Ovary (tissue), 3 donors: ENCODE measurements at regions not wholly inside any gene's neighbourhood (a gene's known extent, or its start where the extent isn't known, plus 50 kb on each side); places are given as distances from the start of the nearest gene placed in this dataset.

Source experiments
- CTCF ChIP-seq, 3 donors: fragments of 450-650 bp in 2 of 3; fragments of 200-600 bp in 1 of 3; IDR thresholded peaks; one replicate each; pipeline versions ENCODE4 v1.5.1 to v1.8.0; 2016 to 2022; ENCODE audit warnings: antibody characterized with exemption in 3 of 3, mild to moderate bottlenecking in 1 of 3
- EP300 ChIP-seq: sonication (generic); formaldehyde crosslinking; IDR thresholded peaks from one replicate; pipeline ENCODE4 v1.6.1; 2017; ENCODE audit warnings: antibody characterized with exemption
- POLR2A ChIP-seq: fragments of 450-650 bp; IDR thresholded peaks from one replicate; pipeline ENCODE4 v1.6.1; 2017; ENCODE audit warnings: antibody characterized with exemption, mild to moderate bottlenecking, moderate library complexity
- donor health status: DM: no; HTN: no; CAD: no.

DNA sequence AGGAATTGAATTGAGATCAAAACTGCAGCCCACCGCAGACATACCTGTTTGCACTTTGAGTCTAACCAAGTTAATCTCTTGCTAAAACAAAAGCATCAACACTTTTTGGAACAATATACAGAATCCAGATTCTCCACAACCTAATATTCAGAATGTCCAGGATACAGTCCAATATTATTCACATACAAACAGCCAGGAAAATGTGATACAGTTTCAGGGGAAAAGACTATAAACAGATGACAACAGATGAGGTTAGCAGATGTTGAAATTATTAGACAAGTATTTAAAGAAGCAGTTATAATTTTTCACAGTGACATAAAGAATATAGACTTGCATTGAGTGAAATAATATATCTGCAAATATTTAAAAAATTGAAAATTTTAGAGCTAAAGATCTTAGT is 678.1 kb upstream of the CXADR start:
- TF ChIP-seq CTCF (IDR thresholded peaks at IDR 0.05) (no peak), EP300 (no peak), POLR2A (no peak)
